ENCODE measurements at regions not wholly inside any gene's neighbourhood (a gene's known extent, or its start where the extent isn't known, plus 50 kb on each side); places are given as distances from the start of the nearest gene placed in this dataset.

DNA sequence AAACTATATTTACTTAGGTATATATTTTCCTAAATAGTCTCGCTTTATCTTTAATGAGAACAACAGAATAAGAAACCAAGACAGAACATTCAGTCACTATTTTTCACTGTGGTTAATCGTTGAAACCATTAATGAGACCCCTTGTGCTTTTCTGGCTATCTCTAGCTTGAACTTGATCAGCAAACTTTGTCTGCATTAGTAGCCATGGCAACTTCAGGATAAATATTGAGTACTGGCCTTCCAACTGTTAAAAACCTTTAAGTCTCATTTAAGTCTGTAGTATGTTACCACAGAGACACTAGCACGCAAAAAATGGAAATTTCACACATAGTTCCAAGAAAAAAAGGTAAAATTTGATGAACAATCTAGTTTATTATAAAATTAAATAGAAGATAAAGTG, 946.0 kb downstream of the SLITRK5 start:
- WGBS, 2 donors: 67 to 76% methylated on average over 3 of the region's 3 CpGs
- no peak for DNase-seq
- Histone ChIP-seq H3K4me1 (no peaks in the 10 kb centered on the region), H3K27ac (no peak overlapping the region), H3K27me3 (no peaks in the 10 kb centered on the region), H3K4me3 (replicated peaks in 1 of 3) (no peak overlapping the region), H3K9me3 (no peaks in the 10 kb centered on the region), H3K36me3 (no peaks in the 10 kb centered on the region)
- intact Hi-C loops (cut with DNase I): no loop called here
- no peak for TF ChIP-seq POLR2A (IDR thresholded peaks at IDR 0.05)
- TF ChIP-seq, protein P1, sequence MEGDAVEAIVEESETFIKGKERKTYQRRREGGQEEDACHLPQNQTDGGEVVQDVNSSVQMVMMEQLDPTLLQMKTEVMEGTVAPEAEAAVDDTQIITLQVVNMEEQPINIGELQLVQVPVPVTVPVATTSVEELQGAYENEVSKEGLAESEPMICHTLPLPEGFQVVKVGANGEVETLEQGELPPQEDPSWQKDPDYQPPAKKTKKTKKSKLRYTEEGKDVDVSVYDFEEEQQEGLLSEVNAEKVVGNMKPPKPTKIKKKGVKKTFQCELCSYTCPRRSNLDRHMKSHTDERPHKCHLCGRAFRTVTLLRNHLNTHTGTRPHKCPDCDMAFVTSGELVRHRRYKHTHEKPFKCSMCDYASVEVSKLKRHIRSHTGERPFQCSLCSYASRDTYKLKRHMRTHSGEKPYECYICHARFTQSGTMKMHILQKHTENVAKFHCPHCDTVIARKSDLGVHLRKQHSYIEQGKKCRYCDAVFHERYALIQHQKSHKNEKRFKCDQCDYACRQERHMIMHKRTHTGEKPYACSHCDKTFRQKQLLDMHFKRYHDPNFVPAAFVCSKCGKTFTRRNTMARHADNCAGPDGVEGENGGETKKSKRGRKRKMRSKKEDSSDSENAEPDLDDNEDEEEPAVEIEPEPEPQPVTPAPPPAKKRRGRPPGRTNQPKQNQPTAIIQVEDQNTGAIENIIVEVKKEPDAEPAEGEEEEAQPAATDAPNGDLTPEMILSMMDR (IDR thresholded peaks at IDR 0.05): no peak

DNA sequence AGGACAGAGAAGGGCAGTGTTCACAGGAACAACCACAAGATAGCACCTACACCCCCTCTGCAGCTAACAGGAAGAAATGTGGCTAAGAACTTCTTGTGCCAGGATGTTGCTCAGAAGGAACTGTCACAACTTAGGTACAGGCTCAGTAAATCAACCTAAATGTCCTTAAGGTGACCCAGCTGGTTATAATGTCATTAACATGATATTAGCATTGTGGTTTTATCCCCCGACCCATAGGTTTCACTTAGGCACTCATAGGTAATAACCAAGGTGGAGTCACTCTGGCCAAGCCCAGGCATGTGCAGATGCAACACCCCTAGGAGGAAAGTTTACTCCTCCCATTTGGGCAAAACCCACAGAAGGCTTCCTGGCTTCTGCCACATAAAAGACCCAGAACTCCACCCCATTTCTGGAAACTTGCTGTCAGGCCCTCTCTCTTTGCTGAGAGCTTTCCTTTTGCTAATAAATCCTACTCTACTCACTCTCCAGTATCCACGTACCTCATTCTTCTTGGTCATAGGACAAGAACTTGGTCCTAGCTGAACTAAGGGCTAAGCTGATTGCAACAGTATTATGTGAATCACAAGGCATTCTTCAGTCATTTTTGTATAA, 951.3 kb downstream of the SLITRK5 start:
- no peak for DNase-seq
- intact Hi-C loops (cut with DNase I): no loop called here
- H3K9me3 ChIP-seq: no peaks in the 10 kb centered on the region
- no peaks in the 10 kb centered on the region for H3K36me3 ChIP-seq
- H3K27me3 ChIP-seq: no peaks in the 10 kb centered on the region
- no peak overlapping the region for H3K27ac ChIP-seq
- H3K4me3 ChIP-seq (replicated peaks in 1 of 3): no peak overlapping the region
- 82 to 94% methylated on average over 2 of the region's 2 CpGs for WGBS, 2 donors
- no peaks in the 10 kb centered on the region for H3K4me1 ChIP-seq
- no peak for TF ChIP-seq POLR2A (IDR thresholded peaks at IDR 0.05)
- TF ChIP-seq, protein P1 (IDR thresholded peaks at IDR 0.05): no peak

DNA sequence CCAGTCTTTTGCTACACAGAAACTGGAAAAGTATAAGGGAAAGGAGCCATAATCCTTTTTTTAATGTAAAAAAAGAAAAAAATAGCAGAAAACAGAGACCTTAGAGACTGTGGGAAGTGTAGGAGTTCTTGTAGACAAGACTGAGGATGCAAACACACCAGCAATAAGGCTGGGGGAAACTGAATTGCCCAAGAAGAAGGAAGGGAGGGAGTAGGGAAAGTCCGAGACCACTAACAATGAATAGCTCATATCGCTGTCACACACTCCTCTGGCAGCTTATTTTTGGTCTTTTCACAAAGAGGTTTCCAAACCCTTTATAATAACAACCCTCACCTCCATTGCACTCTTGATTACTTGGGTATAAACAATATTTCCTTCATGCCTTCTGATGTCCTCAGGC, 952.0 kb downstream of the SLITRK5 start:
- no peak for TF ChIP-seq POLR2A (IDR thresholded peaks at IDR 0.05)
- TF ChIP-seq, protein P1 (IDR thresholded peaks at IDR 0.05): no peak
- no peaks in the 10 kb centered on the region for H3K36me3 ChIP-seq
- H3K27ac ChIP-seq: no peak overlapping the region
- no peak for DNase-seq
- H3K4me1 ChIP-seq: no peaks in the 10 kb centered on the region
- H3K4me3 ChIP-seq (replicated peaks in 1 of 3): no peak overlapping the region
- intact Hi-C loops (cut with DNase I): no loop called here
- WGBS, 2 donors: 77 to 88% methylated on average over 2 of the region's 2 CpGs
- H3K27me3 ChIP-seq: no peaks in the 10 kb centered on the region
- H3K9me3 ChIP-seq: no peaks in the 10 kb centered on the region

DNA sequence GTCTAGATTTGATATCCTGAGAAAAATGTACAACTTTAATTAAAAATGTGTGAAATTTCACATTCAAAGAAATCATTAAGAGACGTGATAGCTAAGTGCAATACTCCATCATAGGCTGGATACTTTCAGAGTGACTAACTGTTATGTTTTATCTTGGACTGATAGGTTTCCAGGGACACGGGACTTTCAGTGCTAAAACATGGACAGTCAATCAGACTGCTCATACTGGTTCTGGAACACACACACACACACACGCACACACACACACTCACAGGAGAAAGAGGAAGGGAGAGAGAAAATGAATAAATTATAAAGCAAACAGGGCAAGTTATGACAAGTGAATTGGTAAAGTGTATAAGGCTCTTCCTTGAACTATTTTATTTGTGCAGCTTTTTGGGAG, 955.9 kb downstream of the SLITRK5 start:
- H3K4me1 ChIP-seq: no peaks in the 10 kb centered on the region
- no peak for TF ChIP-seq POLR2A (IDR thresholded peaks at IDR 0.05)
- TF ChIP-seq, protein P1 (IDR thresholded peaks at IDR 0.05): no peak
- 55 to 74% methylated on average over 3 of the region's 3 CpGs for WGBS, 2 donors
- H3K27ac ChIP-seq: no peak overlapping the region
- H3K9me3 ChIP-seq: no peaks in the 10 kb centered on the region
- no peak overlapping the region for H3K4me3 ChIP-seq (replicated peaks in 1 of 3)
- DNase-seq: no peak
- H3K27me3 ChIP-seq: no peaks in the 10 kb centered on the region
- intact Hi-C loops (cut with DNase I): no loop called here
- no peaks in the 10 kb centered on the region for H3K36me3 ChIP-seq

DNA sequence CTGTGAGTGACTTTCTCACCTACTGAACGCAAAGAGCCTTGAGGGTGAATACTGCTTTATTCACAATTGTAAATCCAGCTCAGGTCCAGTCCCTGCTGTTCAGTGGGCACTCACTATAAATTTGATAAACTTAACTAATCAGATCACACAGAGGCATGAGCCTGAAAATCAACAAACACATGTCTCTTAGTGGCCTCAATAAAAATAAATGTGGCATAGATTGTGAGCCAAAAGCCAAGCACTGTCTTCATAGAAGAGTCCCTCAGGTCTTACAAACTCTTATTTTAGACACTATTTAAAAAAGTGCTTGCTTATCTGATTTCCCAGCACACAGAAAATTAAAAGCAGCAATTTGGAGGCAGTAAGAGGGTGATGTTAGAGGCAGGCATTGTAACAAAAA, 957.7 kb downstream of the SLITRK5 start:
- intact Hi-C loops (cut with DNase I): no loop called here
- H3K27ac ChIP-seq: no peak overlapping the region

More for the DNA sequence above, 957.7 kb downstream of the SLITRK5 start:
- Histone ChIP-seq H3K9me3 (no peaks in the 10 kb centered on the region), H3K27me3 (no peaks in the 10 kb centered on the region), H3K4me3 (replicated peaks in 1 of 3) (no peak overlapping the region), H3K4me1 (no peaks in the 10 kb centered on the region), H3K36me3 (no peaks in the 10 kb centered on the region)
- WGBS, 2 donors: 0 to 64% methylated on average over 1 of the region's 1 CpG
- DNase-seq: no peak
- no peak for TF ChIP-seq POLR2A (IDR thresholded peaks at IDR 0.05)
- TF ChIP-seq, protein P1 (IDR thresholded peaks at IDR 0.05): no peak

All from thyroid gland (tissue), 4 donors.